Bronchial epithelial cell (primary cell): ENCODE measurements at regions not wholly inside any gene's neighbourhood (a gene's known extent, or its start where the extent isn't known, plus 50 kb on each side); places are given as distances from the start of the nearest gene placed in this dataset.

Source experiments
- DNase-seq: peaks from one replicate; pipeline ENCODE4 v3.0.0-alpha.2; 2010; ENCODE audit warnings: low read depth
- FAIRE-seq: peaks from 2 replicates; lab custom pipeline; 2011; peaks lifted over from hg19 to GRCh38; lab: Jason Lieb, UNC
- H3K27me3 ChIP-seq: 2 replicates; pipeline ENCODE4 v1.5.1; 2011; ENCODE audit warnings: low read length; ENCODE audit not compliant: control insufficient read depth, insufficient read depth
- H3K36me3 ChIP-seq: 2 replicates; pipeline ENCODE4 v1.5.1; 2011; ENCODE audit warnings: low read length; ENCODE audit not compliant: control insufficient read depth, insufficient read depth
- H3K4me3 ChIP-seq: 2 replicates; pipeline ENCODE4 v1.5.1; 2011; ENCODE audit warnings: mild to moderate bottlenecking, low read depth, low read length, control low read depth
- CTCF ChIP-seq: IDR thresholded peaks from 2 replicates; pipeline ENCODE4 v1.5.1; 2011; ENCODE audit warnings: mild to moderate bottlenecking, moderate library complexity, low read length, control low read depth, inconsistent platforms; ENCODE audit not compliant: insufficient read depth, severe bottlenecking

GRCh38 chr1:88217386-88217785 lies 466.7 kb upstream of the PKN2 start:
- Histone ChIP-seq H3K4me3 (no peak overlapping the region), H3K27me3 (peaks cover 4% of the 10 kb centered on the region), H3K36me3 (no peaks in the 10 kb centered on the region)
- FAIRE-seq (no peak), DNase-seq (no peak)
- no peak for TF ChIP-seq CTCF

GRCh38 chr1:88219521-88219920 lies 464.6 kb upstream of the PKN2 start:
- H3K4me3 ChIP-seq = no peak overlapping the region
- no peaks in the 10 kb centered on the region for H3K36me3 ChIP-seq
- no peak for TF ChIP-seq CTCF
- FAIRE-seq (no peak), DNase-seq (no peak)
- peaks cover 3% of the 10 kb centered on the region for H3K27me3 ChIP-seq

- peaks cover 3% of the 10 kb centered on the region for H3K27me3 ChIP-seq
- H3K36me3 ChIP-seq = no peaks in the 10 kb centered on the region
- no peak for TF ChIP-seq CTCF
- FAIRE-seq (no peak), DNase-seq (no peak)
- no peak overlapping the region for H3K4me3 ChIP-seq
Measured at GRCh38 chr1:88221411-88221810, 462.7 kb upstream of the PKN2 start.

GRCh38 chr1:88224906-88225305 lies 459.2 kb upstream of the PKN2 start:
- no peak for FAIRE-seq
- Histone ChIP-seq H3K36me3 (no peaks in the 10 kb centered on the region), H3K4me3 (no peak overlapping the region), H3K27me3 (peaks cover 2% of the 10 kb centered on the region)
- TF ChIP-seq CTCF = no peak
- no peak for DNase-seq

GRCh38 chr1:88228114-88228513 lies 456.0 kb upstream of the PKN2 start:
- no peaks in the 10 kb centered on the region for H3K27me3 ChIP-seq
- H3K36me3 ChIP-seq = no peaks in the 10 kb centered on the region
- H3K4me3 ChIP-seq = no peak overlapping the region
- FAIRE-seq (no peak), DNase-seq (no peak)
- TF ChIP-seq CTCF = no peak

GRCh38 chr1:88230126-88230525 lies 453.9 kb upstream of the PKN2 start:
- DNase-seq (no peak), FAIRE-seq (no peak)
- H3K36me3 ChIP-seq = no peaks in the 10 kb centered on the region
- no peak overlapping the region for H3K4me3 ChIP-seq
- H3K27me3 ChIP-seq = no peaks in the 10 kb centered on the region
- TF ChIP-seq CTCF = no peak
